Endodermal cell (in vitro differentiated cells): ENCODE measurements at regions not wholly inside any gene's neighbourhood (a gene's known extent, or its start where the extent isn't known, plus 50 kb on each side); places are given as distances from the start of the nearest gene placed in this dataset.
"Not testable (repeated sequence)": the region's sequence is repeated elsewhere in the genome, so short reads cannot be mapped to it uniquely, and the experiment has no call there.

Experiments
- DNase-seq: peaks from one replicate; pipeline ENCODE4 v3.0.0-alpha.2; 2017
- H3K27ac ChIP-seq: 2 replicates; pipeline ENCODE4 v1.5.1; 2013; ENCODE audit warnings: mild to moderate bottlenecking, low read depth, low read length, moderate library complexity
- H3K27me3 ChIP-seq: 2 replicates; pipeline ENCODE4 v1.6.1; 2013; ENCODE audit warnings: mild to moderate bottlenecking, low read length, moderate library complexity; ENCODE audit not compliant: insufficient read depth, control insufficient read depth, poor library complexity, severe bottlenecking
- H3K36me3 ChIP-seq: 2 replicates; pipeline ENCODE4 v1.7.0; 2013; ENCODE audit warnings: mild to moderate bottlenecking, low read length, moderate library complexity; ENCODE audit not compliant: control insufficient read depth, insufficient read depth
- H3K4me1 ChIP-seq: one replicate; pipeline ENCODE4 v1.7.0; 2013; ENCODE audit warnings: low read length; ENCODE audit not compliant: control insufficient read depth, insufficient read depth
- H3K4me3 ChIP-seq: 2 replicates; pipeline ENCODE4 v1.5.1; 2013; ENCODE audit warnings: mild to moderate bottlenecking, low read length, moderate library complexity
- H3K9ac ChIP-seq: 2 replicates; pipeline ENCODE4 v1.6.1; 2013; ENCODE audit warnings: mild to moderate bottlenecking, low read length, moderate library complexity; ENCODE audit not compliant: poor library complexity, severe bottlenecking; ENCODE audit errors: extremely low read depth
- H3K9me3 ChIP-seq: 2 replicates; pipeline ENCODE4 v1.6.1; 2013; ENCODE audit warnings: mild to moderate bottlenecking, low read length, moderate library complexity; ENCODE audit not compliant: control insufficient read depth
- H3K27ac Mint-ChIP-seq: 2 replicates; pipeline ENCODE4 v1.8.0; 2020; ENCODE audit warnings: mixed read lengths
- H3K27me3 Mint-ChIP-seq: 2 replicates; pipeline ENCODE4 v1.8.0; 2021; ENCODE audit warnings: mild to moderate bottlenecking, mixed read lengths; ENCODE audit not compliant: insufficient read depth
- H3K36me3 Mint-ChIP-seq: 2 replicates; pipeline ENCODE4 v1.8.0; 2020; ENCODE audit warnings: low read depth, mixed read lengths
- H3K4me1 Mint-ChIP-seq: 2 replicates; pipeline ENCODE4 v1.8.0; 2020; ENCODE audit warnings: mixed read lengths
- H3K4me3 Mint-ChIP-seq: 2 replicates; pipeline ENCODE4 v1.8.0; 2020; ENCODE audit warnings: mild to moderate bottlenecking, moderate library complexity, mixed read lengths
- H3K9me3 Mint-ChIP-seq: 2 replicates; pipeline ENCODE4 v1.8.0; 2020; ENCODE audit warnings: mild to moderate bottlenecking, mixed read lengths
- WGBS, 2 experiments: methylation state at CpG; one replicate each; pipeline versions ENCODE4 v1.1.5 to v1.1.7; 2013; ENCODE audit warnings: missing lambda C conversion rate in 2 of 2, mixed read lengths in 1 of 2; ENCODE audit not compliant: insufficient coverage in 1 of 2, insufficient read length in 1 of 2; 5-methylcytosine and 5-hydroxymethylcytosine counted together
- TF ChIP-seq, protein P1 (sequence below): fragments of 200-600 bp; sonication (generic); conservative IDR thresholded peaks from 2 replicates; pipeline ENCODE4 v1.5.0; 2021; ENCODE audit warnings: antibody characterized with exemption, mild to moderate bottlenecking

DNA sequence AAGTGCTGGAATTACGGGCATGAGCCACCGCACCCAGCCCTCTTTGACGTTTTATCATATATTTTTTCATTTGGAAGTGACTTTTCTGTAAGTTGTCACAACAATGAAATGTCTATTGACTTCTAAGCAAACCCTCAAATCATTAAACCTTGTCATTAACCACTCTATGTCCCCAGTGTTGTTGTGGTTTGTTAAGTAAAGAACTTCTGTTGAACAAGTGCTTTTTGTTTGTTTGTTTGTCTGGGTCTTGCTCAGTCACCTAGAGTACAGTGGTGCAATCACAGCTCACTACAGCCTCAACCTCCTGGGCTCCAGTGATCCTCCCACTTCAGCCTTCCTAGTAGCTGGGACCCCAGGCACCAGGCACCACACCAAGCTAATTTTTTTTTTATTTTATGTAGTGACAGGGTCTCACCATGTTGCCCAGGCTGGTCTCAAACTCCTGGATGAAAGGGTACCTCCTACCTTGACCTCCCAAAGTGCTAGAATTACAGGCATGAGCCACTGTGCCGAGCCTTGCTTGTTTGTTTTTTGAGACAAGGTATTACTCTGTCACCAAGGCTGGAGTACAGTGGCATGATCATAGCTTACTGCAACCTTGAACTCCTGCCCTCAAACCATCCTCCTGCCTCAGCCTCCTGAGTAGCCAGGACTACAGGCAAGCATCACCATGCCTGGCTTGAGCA is 57.6 kb upstream of the LOC128125822 start:
- Mint-ChIP-seq H3K36me3 (no peaks in the 10 kb centered on the region), H3K9me3 (no peaks in the 10 kb centered on the region), H3K4me1 (no peaks in the 10 kb centered on the region), H3K27ac (no peak overlapping the region), H3K4me3 (no peak overlapping the region), H3K27me3 (peaks cover 50% of the 10 kb centered on the region)
- no peak overlapping the region for H3K9ac ChIP-seq
- H3K4me1 ChIP-seq = no peaks in the 10 kb centered on the region
- no peak for DNase-seq
- no peak overlapping the region for H3K27ac ChIP-seq
- TF ChIP-seq, protein P1, sequence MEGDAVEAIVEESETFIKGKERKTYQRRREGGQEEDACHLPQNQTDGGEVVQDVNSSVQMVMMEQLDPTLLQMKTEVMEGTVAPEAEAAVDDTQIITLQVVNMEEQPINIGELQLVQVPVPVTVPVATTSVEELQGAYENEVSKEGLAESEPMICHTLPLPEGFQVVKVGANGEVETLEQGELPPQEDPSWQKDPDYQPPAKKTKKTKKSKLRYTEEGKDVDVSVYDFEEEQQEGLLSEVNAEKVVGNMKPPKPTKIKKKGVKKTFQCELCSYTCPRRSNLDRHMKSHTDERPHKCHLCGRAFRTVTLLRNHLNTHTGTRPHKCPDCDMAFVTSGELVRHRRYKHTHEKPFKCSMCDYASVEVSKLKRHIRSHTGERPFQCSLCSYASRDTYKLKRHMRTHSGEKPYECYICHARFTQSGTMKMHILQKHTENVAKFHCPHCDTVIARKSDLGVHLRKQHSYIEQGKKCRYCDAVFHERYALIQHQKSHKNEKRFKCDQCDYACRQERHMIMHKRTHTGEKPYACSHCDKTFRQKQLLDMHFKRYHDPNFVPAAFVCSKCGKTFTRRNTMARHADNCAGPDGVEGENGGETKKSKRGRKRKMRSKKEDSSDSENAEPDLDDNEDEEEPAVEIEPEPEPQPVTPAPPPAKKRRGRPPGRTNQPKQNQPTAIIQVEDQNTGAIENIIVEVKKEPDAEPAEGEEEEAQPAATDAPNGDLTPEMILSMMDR = no peak
- no peaks in the 10 kb centered on the region for H3K36me3 ChIP-seq
- no peaks in the 10 kb centered on the region for H3K9me3 ChIP-seq
- H3K27me3 ChIP-seq = peaks cover 42% of the 10 kb centered on the region
- WGBS, 2 experiments = 88 to 89% methylated on average over 4 of the region's 4 CpGs
- no peak overlapping the region for H3K4me3 ChIP-seq

DNA sequence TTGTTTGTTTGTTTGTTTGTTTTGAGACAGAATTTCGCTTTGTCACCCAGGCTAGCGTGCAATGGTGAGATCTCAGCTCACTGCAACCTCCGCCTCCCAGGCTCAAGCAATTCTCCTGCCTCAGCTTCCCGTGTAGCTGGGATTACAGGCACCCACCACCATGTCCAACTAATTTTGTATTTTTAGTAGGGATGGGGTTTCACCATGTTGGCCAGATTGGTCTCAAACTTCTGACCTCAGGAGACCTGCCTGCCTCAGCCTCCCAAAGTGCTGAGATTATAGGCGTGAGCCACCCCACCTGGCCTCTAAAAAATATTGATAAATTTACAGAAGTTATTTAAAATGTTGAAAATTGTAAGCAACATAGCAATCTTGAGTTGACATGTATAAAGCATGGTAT is 57.1 kb upstream of the LOC128125822 start:
- not testable (repeated sequence) for H3K9me3 Mint-ChIP-seq, DNase-seq, H3K36me3 Mint-ChIP-seq, H3K36me3 ChIP-seq, H3K9me3 ChIP-seq, H3K27ac Mint-ChIP-seq, H3K27ac ChIP-seq, H3K4me1 ChIP-seq, H3K4me1 Mint-ChIP-seq, H3K9ac ChIP-seq, H3K4me3 Mint-ChIP-seq, H3K4me3 ChIP-seq
- 96 to 100% methylated on average over 2 to 5 of the region's 5 CpGs for WGBS, 2 experiments
- peaks cover 50% of the 10 kb centered on the region for H3K27me3 Mint-ChIP-seq
- H3K27me3 ChIP-seq = peaks cover 42% of the 10 kb centered on the region

DNA sequence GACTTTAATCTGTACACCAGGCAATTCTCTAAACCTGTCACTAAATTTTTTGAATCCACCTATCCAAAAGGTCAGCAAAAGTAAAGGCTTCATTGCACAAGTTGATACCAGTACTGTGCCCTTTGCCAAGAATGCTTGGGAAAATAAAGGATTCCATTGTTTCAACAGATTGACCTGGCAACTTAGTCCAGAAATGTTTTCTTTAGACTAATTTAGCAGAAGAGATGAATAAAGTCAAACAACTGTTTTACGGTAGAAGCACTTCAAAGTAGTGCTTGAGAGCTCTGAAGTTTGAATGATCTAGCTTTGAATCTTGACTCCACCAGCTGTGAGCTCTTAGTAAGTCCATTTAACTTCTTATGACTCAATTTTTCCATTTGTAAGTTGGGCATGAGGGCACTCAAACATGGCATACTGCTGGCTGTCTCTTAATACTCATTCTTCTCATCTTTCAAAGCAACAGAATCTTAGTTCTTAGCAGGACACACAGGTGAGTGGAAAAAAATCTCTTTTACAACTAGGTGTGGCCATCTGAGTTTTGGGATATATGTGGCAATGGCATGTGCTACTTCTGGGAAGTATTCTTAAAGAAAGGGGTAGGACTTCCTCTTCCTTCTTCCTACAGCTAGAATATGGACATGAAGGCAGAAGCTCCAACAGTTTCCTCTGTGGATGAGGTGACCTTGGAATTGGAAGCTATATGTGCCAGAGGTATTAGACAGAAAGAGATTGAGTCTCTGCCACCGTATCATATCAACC is 55.9 kb upstream of the LOC128125822 start:
- H3K4me3 ChIP-seq = no peak overlapping the region
- TF ChIP-seq, protein P1 = no peak
- no peaks in the 10 kb centered on the region for H3K9me3 ChIP-seq
- H3K27ac Mint-ChIP-seq = no peak overlapping the region
- H3K36me3 ChIP-seq = no peaks in the 10 kb centered on the region
- no peaks in the 10 kb centered on the region for H3K36me3 Mint-ChIP-seq
- peaks cover 49% of the 10 kb centered on the region for H3K27me3 ChIP-seq
- DNase-seq = no peak
- 85 to 93% methylated on average over 1 to 2 of the region's 2 CpGs for WGBS, 2 experiments
- no peaks in the 10 kb centered on the region for H3K4me1 ChIP-seq
- H3K9ac ChIP-seq = no peak overlapping the region
- H3K27me3 Mint-ChIP-seq = peaks cover 53% of the 10 kb centered on the region
- H3K4me1 Mint-ChIP-seq = no peaks in the 10 kb centered on the region
- no peak overlapping the region for H3K4me3 Mint-ChIP-seq
- no peak overlapping the region for H3K27ac ChIP-seq
- H3K9me3 Mint-ChIP-seq = no peaks in the 10 kb centered on the region
